A549 (cell line): ENCODE measurements at regions not wholly inside any gene's neighbourhood (a gene's known extent, or its start where the extent isn't known, plus 50 kb on each side); places are given as distances from the start of the nearest gene placed in this dataset.

ENCODE experiments used
- ATAC-seq, 2 experiments: fragments of 200-7000 bp in 1 of 2; fragments of >200 bp in 1 of 2; cut with Nextera tagmentation in 1 of 2; cut with Tn5 transposase in 1 of 2; 3 replicates each; pipeline versions ENCODE4 v1.8.0 to v1.9.1; 2018 to 2020; ENCODE audit warnings: mild to moderate bottlenecking in 1 of 2, moderate library complexity in 1 of 2
- CTCF ChIA-PET: fragments of 300-600 bp; sonication (Branson Sonifier 250); formaldehyde crosslinking; extraction: SDS; loops from one replicate; lab custom pipeline; 2021; ENCODE audit warnings: antibody characterized with exemption, inconsistent platforms; lab: Yijun Ruan, JAX
- POLR2A ChIA-PET: fragments of 350-600 bp; formaldehyde crosslinking; extraction: SDS; loops from one replicate; lab custom pipeline; 2021; ENCODE audit warnings: antibody characterized with exemption, inconsistent platforms; lab: Yijun Ruan, JAX
- DNase-seq, 2 experiments: peaks; one replicate each; pipeline versions ENCODE4 v3.0.0 to v3.0.0-alpha.2; 2011 to 2016; ENCODE audit warnings: low read depth in 1 of 2, low spot score in 1 of 2
- FAIRE-seq: peaks from 2 replicates; lab custom pipeline; 2011; peaks lifted over from hg19 to GRCh38; lab: Jason Lieb, UNC
- H3K27ac ChIP-seq, 2 experiments: fragments of >200 bp; sonication (Bioruptor Twin); formaldehyde crosslinking; 3 replicates each; pipeline ENCODE4 v1.5.1; 2016 to 2017
- H3K4me1 ChIP-seq: fragments of >200 bp; sonication (Bioruptor Twin); formaldehyde crosslinking; 3 replicates; pipeline ENCODE4 v1.6.1; 2016
- H3K4me2 ChIP-seq: fragments of >200 bp; sonication (Bioruptor Twin); formaldehyde crosslinking; 3 replicates; pipeline ENCODE4 v1.6.1; 2016
- H3K4me3 ChIP-seq: fragments of >200 bp; sonication (Bioruptor Twin); formaldehyde crosslinking; 3 replicates; pipeline ENCODE4 v1.5.1; 2016
- H3K9me3 ChIP-seq: fragments of >200 bp; sonication (Bioruptor Twin); formaldehyde crosslinking; 3 replicates; pipeline ENCODE4 v1.6.1; 2016
- BCL3 ChIP-seq: fragments of >200 bp; sonication (Bioruptor Twin); formaldehyde crosslinking; IDR thresholded peaks from 3 replicates; pipeline ENCODE4 v1.6.1; 2016
- BHLHE40 ChIP-seq: IDR thresholded peaks from 2 replicates; pipeline ENCODE4 v1.6.1; 2012; ENCODE audit warnings: low read depth, low read length, inconsistent platforms
- CBX2 ChIP-seq: fragments of 200-600 bp; sonication (generic); IDR thresholded peaks from 2 replicates; pipeline ENCODE4 v1.6.1; 2016; ENCODE audit warnings: low read depth, mild to moderate bottlenecking, borderline replicate concordance
- E2F6 ChIP-seq: IDR thresholded peaks from 2 replicates; pipeline ENCODE4 v1.6.1; 2012; ENCODE audit warnings: low read depth, borderline replicate concordance
- EP300 ChIP-seq, 2 experiments: fragments of >200 bp; sonication (Bioruptor Twin); formaldehyde crosslinking; IDR thresholded peaks; 2 replicates in 1 of 2; 3 replicates in 1 of 2; pipeline ENCODE4 v1.6.1; 2016 to 2017
- ESRRA ChIP-seq: fragments of 150-350 bp; IDR thresholded peaks from 2 replicates; pipeline ENCODE4 v1.6.1; 2014; ENCODE audit warnings: mild to moderate bottlenecking, low read length, borderline replicate concordance
- FOSL2 ChIP-seq, 2 experiments: fragments of 450-650 bp in 1 of 2; fragments of >200 bp in 1 of 2; sonication (Bioruptor Twin) in 1 of 2; formaldehyde crosslinking; IDR thresholded peaks; 2 replicates each; pipeline versions ENCODE4 v1.5.0 to v1.6.1; 2016 to 2020; ENCODE audit warnings: mild to moderate bottlenecking in 1 of 2, moderate library complexity in 1 of 2
- FOXS1 ChIP-seq: fragments of 250-450 bp; sonication (Bioruptor Pico); IDR thresholded peaks from 2 replicates; pipeline ENCODE4 v1.5.0; 2020; ENCODE audit warnings: mild to moderate bottlenecking, moderate library complexity
- GATA3 ChIP-seq: IDR thresholded peaks from 2 replicates; pipeline ENCODE4 v1.6.1; 2012; ENCODE audit warnings: borderline replicate concordance
- HMGXB4 ChIP-seq: fragments of 250-450 bp; sonication (Bioruptor Pico); IDR thresholded peaks from 2 replicates; pipeline ENCODE4 v1.5.0; 2021; ENCODE audit warnings: mild to moderate bottlenecking, moderate library complexity, borderline replicate concordance
- KDM5A ChIP-seq: fragments of 200-600 bp; sonication (generic); IDR thresholded peaks from 2 replicates; pipeline ENCODE4 v1.6.1; 2016; ENCODE audit warnings: antibody characterized with exemption, mild to moderate bottlenecking
- NFE2L2 ChIP-seq: fragments of 150-350 bp; conservative IDR thresholded peaks from 2 replicates; pipeline ENCODE4 v1.6.1; 2014; ENCODE audit warnings: low read length
- PHF8 ChIP-seq: fragments of 200-600 bp; sonication (generic); IDR thresholded peaks from 2 replicates; pipeline ENCODE4 v1.6.1; 2016; ENCODE audit warnings: low read depth, mild to moderate bottlenecking, antibody characterized with exemption, moderate library complexity, borderline replicate concordance
- RARB ChIP-seq: fragments of 250-450 bp; sonication (Bioruptor Pico); IDR thresholded peaks from 2 replicates; pipeline ENCODE4 v1.8.0; 2021; ENCODE audit warnings: mild to moderate bottlenecking, moderate library complexity
- RCOR1 ChIP-seq: fragments of 150-350 bp; IDR thresholded peaks from 2 replicates; pipeline ENCODE4 v1.6.1; 2014; ENCODE audit warnings: antibody characterized with exemption, low read length, low read depth
- RNF2 ChIP-seq: fragments of 200-600 bp; sonication (generic); IDR thresholded peaks from 2 replicates; pipeline ENCODE4 v1.6.1; 2016; ENCODE audit warnings: low read depth, mild to moderate bottlenecking, antibody characterized with exemption, moderate library complexity, borderline replicate concordance
- TP53 ChIP-seq: fragments of 250-450 bp; sonication (Bioruptor Pico); IDR thresholded peaks from 2 replicates; pipeline ENCODE4 v1.5.0; 2021; ENCODE audit warnings: mild to moderate bottlenecking, moderate library complexity
- ZC3H11A ChIP-seq: fragments of 450-650 bp; IDR thresholded peaks from 2 replicates; pipeline ENCODE4 v1.6.1; 2014; ENCODE audit warnings: antibody characterized with exemption, mild to moderate bottlenecking
- ZSCAN20 ChIP-seq: fragments of 250-450 bp; sonication (Bioruptor Pico); IDR thresholded peaks from 2 replicates; pipeline ENCODE4 v1.8.0; 2022; ENCODE audit warnings: mild to moderate bottlenecking, moderate library complexity
- WGBS: methylation state at CpG from one replicate; pipeline ENCODE4 v1.1.6; 2017; ENCODE audit errors: missing lambda C conversion rate; 5-methylcytosine and 5-hydroxymethylcytosine counted together
- TF ChIP-seq, protein P1 (sequence below): IDR thresholded peaks from 2 replicates; pipeline ENCODE4 v1.6.1; 2012
- TF ChIP-seq, protein P2 (sequence below): IDR thresholded peaks from 2 replicates; pipeline ENCODE4 v1.6.1; 2012
- TF ChIP-seq, protein P3 (sequence below): fragments of >200 bp; sonication (Bioruptor Twin); formaldehyde crosslinking; IDR thresholded peaks from 2 replicates; pipeline ENCODE4 v1.6.1; 2016

- no peak overlapping the region for H3K27ac ChIP-seq
- no peaks in the 10 kb centered on the region for H3K9me3 ChIP-seq
- ChIA-PET POLR2A (no interaction called here), CTCF (interaction anchor here (0.7 kb wide), 1 partner anchor 35 kb away, joined by 3 read pairs; no protein-coding TSS in a partner anchor)
- FAIRE-seq = no peak
- H3K4me2 ChIP-seq = no peak overlapping the region
- H3K4me3 ChIP-seq = no peak overlapping the region
- no peaks in the 10 kb centered on the region for H3K4me1 ChIP-seq
- 77% methylated on average over 7 of the region's 7 CpGs for WGBS
- TF ChIP-seq, protein P1, sequence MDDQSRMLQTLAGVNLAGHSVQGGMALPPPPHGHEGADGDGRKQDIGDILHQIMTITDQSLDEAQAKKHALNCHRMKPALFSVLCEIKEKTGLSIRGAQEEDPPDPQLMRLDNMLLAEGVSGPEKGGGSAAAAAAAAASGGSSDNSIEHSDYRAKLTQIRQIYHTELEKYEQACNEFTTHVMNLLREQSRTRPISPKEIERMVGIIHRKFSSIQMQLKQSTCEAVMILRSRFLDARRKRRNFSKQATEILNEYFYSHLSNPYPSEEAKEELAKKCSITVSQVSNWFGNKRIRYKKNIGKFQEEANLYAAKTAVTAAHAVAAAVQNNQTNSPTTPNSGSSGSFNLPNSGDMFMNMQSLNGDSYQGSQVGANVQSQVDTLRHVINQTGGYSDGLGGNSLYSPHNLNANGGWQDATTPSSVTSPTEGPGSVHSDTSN = no peak
- TF ChIP-seq CBX2 (no peak), FOXS1 (CRISPR knock-in tag) (no peak), RCOR1 (no peak), NFE2L2 (no peak), ESRRA (no peak), RARB (CRISPR knock-in tag) (no peak), KDM5A (no peak), HMGXB4 (CRISPR knock-in tag) (no peak), ZC3H11A (no peak), RNF2 (no peak), TP53 (CRISPR knock-in tag) (no peak), GATA3 (no peak), E2F6 (no peak)
- TF ChIP-seq, protein P2, sequence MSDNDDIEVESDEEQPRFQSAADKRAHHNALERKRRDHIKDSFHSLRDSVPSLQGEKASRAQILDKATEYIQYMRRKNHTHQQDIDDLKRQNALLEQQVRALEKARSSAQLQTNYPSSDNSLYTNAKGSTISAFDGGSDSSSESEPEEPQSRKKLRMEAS = no peak
- TF ChIP-seq, protein P3, sequence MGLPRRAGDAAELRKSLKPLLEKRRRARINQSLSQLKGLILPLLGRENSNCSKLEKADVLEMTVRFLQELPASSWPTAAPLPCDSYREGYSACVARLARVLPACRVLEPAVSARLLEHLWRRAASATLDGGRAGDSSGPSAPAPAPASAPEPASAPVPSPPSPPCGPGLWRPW = no peak
- TF ChIP-seq, all 56 proteins: peak for 0
- no peak for DNase-seq
- no peak for ATAC-seq
Measured at GRCh38 chr14:101034986-101035385, 131.5 kb upstream of the RTL1 start.

GRCh38 chr14:101035466-101036225, 132.1 kb upstream of the RTL1 start:
- 76% methylated on average over 15 of the region's 15 CpGs for WGBS

More at GRCh38 chr14:101035466-101036225, 132.1 kb upstream of the RTL1 start:
- TF ChIP-seq FOSL2 (IDR thresholded peaks at IDR 0.05) (no peak), FOSL2 (CRISPR knock-in tag; IDR thresholded peaks at IDR 0.05) (no peak), EP300 (IDR thresholded peaks at IDR 0.05) (no peak), BHLHE40 (no peak), BCL3 (no peak), PHF8 (no peak), ZSCAN20 (CRISPR knock-in tag) (no peak), ESRRA (no peak), NFE2L2 (no peak)
- TF ChIP-seq, protein P2 = no peak
- Histone ChIP-seq H3K4me1 (no peaks in the 10 kb centered on the region), H3K27ac (no peak overlapping the region), H3K9me3 (no peaks in the 10 kb centered on the region), H3K4me2 (no peak overlapping the region), H3K4me3 (no peak overlapping the region)
- ChIA-PET POLR2A (no interaction called here), CTCF (interaction anchor here (0.7 kb wide), 1 partner anchor 35 kb away, joined by 3 read pairs; no protein-coding TSS in a partner anchor)
- ATAC-seq (no peak), FAIRE-seq (no peak), DNase-seq (no peak)
